Endodermal cell (in vitro differentiated cells): ENCODE measurements at regions not wholly inside any gene's neighbourhood (a gene's known extent, or its start where the extent isn't known, plus 50 kb on each side); places are given as distances from the start of the nearest gene placed in this dataset.

ENCODE experiments used
- DNase-seq: peaks from one replicate; pipeline ENCODE4 v3.0.0-alpha.2; 2017
- H3K27ac ChIP-seq: 2 replicates; pipeline ENCODE4 v1.5.1; 2013; ENCODE audit warnings: mild to moderate bottlenecking, low read depth, low read length, moderate library complexity
- H3K27me3 ChIP-seq: 2 replicates; pipeline ENCODE4 v1.6.1; 2013; ENCODE audit warnings: mild to moderate bottlenecking, low read length, moderate library complexity; ENCODE audit not compliant: insufficient read depth, control insufficient read depth, poor library complexity, severe bottlenecking
- H3K36me3 ChIP-seq: 2 replicates; pipeline ENCODE4 v1.7.0; 2013; ENCODE audit warnings: mild to moderate bottlenecking, low read length, moderate library complexity; ENCODE audit not compliant: control insufficient read depth, insufficient read depth
- H3K4me1 ChIP-seq: one replicate; pipeline ENCODE4 v1.7.0; 2013; ENCODE audit warnings: low read length; ENCODE audit not compliant: control insufficient read depth, insufficient read depth
- H3K4me3 ChIP-seq: 2 replicates; pipeline ENCODE4 v1.5.1; 2013; ENCODE audit warnings: mild to moderate bottlenecking, low read length, moderate library complexity
- H3K9ac ChIP-seq: 2 replicates; pipeline ENCODE4 v1.6.1; 2013; ENCODE audit warnings: mild to moderate bottlenecking, low read length, moderate library complexity; ENCODE audit not compliant: poor library complexity, severe bottlenecking; ENCODE audit errors: extremely low read depth
- H3K9me3 ChIP-seq: 2 replicates; pipeline ENCODE4 v1.6.1; 2013; ENCODE audit warnings: mild to moderate bottlenecking, low read length, moderate library complexity; ENCODE audit not compliant: control insufficient read depth
- H3K27ac Mint-ChIP-seq: 2 replicates; pipeline ENCODE4 v1.8.0; 2020; ENCODE audit warnings: mixed read lengths
- H3K27me3 Mint-ChIP-seq: 2 replicates; pipeline ENCODE4 v1.8.0; 2021; ENCODE audit warnings: mild to moderate bottlenecking, mixed read lengths; ENCODE audit not compliant: insufficient read depth
- H3K36me3 Mint-ChIP-seq: 2 replicates; pipeline ENCODE4 v1.8.0; 2020; ENCODE audit warnings: low read depth, mixed read lengths
- H3K4me1 Mint-ChIP-seq: 2 replicates; pipeline ENCODE4 v1.8.0; 2020; ENCODE audit warnings: mixed read lengths
- H3K4me3 Mint-ChIP-seq: 2 replicates; pipeline ENCODE4 v1.8.0; 2020; ENCODE audit warnings: mild to moderate bottlenecking, moderate library complexity, mixed read lengths
- H3K9me3 Mint-ChIP-seq: 2 replicates; pipeline ENCODE4 v1.8.0; 2020; ENCODE audit warnings: mild to moderate bottlenecking, mixed read lengths
- WGBS, 2 experiments: methylation state at CpG; one replicate each; pipeline versions ENCODE4 v1.1.5 to v1.1.7; 2013; ENCODE audit warnings: missing lambda C conversion rate in 2 of 2, mixed read lengths in 1 of 2; ENCODE audit not compliant: insufficient coverage in 1 of 2, insufficient read length in 1 of 2; 5-methylcytosine and 5-hydroxymethylcytosine counted together
- TF ChIP-seq, protein P1 (sequence below): fragments of 200-600 bp; sonication (generic); conservative IDR thresholded peaks from 2 replicates; pipeline ENCODE4 v1.5.0; 2021; ENCODE audit warnings: antibody characterized with exemption, mild to moderate bottlenecking

DNA sequence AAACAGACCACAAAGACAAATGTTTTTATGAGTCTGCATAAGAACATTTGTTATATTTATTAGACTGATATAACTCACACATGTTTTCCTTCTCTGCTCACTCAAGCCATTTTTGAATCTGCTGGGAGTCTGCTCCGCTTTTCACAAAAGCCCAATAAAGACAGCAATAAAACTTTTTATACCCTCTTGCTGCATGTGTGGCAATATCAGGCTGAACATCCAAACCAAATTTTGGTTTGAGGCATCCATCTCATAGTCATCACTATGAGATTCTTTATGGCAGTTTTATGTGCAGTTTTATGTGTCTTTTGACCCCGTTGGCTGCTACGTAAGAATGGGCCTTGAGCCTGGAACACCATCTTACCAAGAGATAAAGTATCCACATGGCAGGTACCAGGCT is 1276.8 kb upstream of the ADGRB3 start:
- DNase-seq = no peak
- H3K4me1 Mint-ChIP-seq = no peaks in the 10 kb centered on the region
- Histone ChIP-seq H3K4me1 (no peaks in the 10 kb centered on the region), H3K27ac (no peak overlapping the region), H3K4me3 (no peak overlapping the region), H3K36me3 (no peaks in the 10 kb centered on the region), H3K9ac (no peak overlapping the region), H3K27me3 (no peaks in the 10 kb centered on the region), H3K9me3 (no peaks in the 10 kb centered on the region)
- WGBS, 2 experiments = 80 to 95% methylated on average over 1 to 3 of the region's 3 CpGs
- no peaks in the 10 kb centered on the region for H3K27me3 Mint-ChIP-seq
- no peaks in the 10 kb centered on the region for H3K9me3 Mint-ChIP-seq
- H3K27ac Mint-ChIP-seq = no peak overlapping the region
- no peak overlapping the region for H3K4me3 Mint-ChIP-seq
- TF ChIP-seq, protein P1, sequence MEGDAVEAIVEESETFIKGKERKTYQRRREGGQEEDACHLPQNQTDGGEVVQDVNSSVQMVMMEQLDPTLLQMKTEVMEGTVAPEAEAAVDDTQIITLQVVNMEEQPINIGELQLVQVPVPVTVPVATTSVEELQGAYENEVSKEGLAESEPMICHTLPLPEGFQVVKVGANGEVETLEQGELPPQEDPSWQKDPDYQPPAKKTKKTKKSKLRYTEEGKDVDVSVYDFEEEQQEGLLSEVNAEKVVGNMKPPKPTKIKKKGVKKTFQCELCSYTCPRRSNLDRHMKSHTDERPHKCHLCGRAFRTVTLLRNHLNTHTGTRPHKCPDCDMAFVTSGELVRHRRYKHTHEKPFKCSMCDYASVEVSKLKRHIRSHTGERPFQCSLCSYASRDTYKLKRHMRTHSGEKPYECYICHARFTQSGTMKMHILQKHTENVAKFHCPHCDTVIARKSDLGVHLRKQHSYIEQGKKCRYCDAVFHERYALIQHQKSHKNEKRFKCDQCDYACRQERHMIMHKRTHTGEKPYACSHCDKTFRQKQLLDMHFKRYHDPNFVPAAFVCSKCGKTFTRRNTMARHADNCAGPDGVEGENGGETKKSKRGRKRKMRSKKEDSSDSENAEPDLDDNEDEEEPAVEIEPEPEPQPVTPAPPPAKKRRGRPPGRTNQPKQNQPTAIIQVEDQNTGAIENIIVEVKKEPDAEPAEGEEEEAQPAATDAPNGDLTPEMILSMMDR = no peak
- no peaks in the 10 kb centered on the region for H3K36me3 Mint-ChIP-seq

DNA sequence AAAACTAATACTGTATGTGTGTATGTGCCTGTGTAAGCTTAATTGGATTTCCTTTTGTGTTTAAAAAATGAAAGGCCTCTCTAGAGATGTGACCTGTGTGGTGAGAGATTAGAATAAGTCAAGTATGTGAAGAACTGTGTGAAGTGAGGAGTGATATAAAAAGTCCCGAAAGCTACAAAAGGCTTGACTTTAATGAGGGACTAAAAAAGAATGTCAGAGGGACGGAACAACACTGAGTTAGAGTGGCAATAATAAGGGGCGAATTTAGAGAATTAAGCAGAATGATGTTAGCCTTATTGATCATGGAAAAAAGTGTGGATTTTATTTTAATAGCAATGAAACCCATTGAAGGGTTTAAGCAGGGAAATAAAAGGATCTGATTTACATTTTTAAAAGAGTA is 1281.2 kb upstream of the ADGRB3 start:
- Histone ChIP-seq H3K9me3 (no peaks in the 10 kb centered on the region), H3K27ac (no peak overlapping the region), H3K36me3 (no peaks in the 10 kb centered on the region), H3K27me3 (no peaks in the 10 kb centered on the region), H3K4me3 (no peak overlapping the region), H3K9ac (no peak overlapping the region), H3K4me1 (no peaks in the 10 kb centered on the region)
- TF ChIP-seq, protein P1 = no peak
- DNase-seq = no peak
- H3K27ac Mint-ChIP-seq = no peak overlapping the region
- 62 to 67% methylated on average over 3 of the region's 3 CpGs for WGBS, 2 experiments
- H3K4me3 Mint-ChIP-seq = no peak overlapping the region
- H3K9me3 Mint-ChIP-seq = no peaks in the 10 kb centered on the region
- no peaks in the 10 kb centered on the region for H3K36me3 Mint-ChIP-seq
- H3K27me3 Mint-ChIP-seq = no peaks in the 10 kb centered on the region
- H3K4me1 Mint-ChIP-seq = no peaks in the 10 kb centered on the region

DNA sequence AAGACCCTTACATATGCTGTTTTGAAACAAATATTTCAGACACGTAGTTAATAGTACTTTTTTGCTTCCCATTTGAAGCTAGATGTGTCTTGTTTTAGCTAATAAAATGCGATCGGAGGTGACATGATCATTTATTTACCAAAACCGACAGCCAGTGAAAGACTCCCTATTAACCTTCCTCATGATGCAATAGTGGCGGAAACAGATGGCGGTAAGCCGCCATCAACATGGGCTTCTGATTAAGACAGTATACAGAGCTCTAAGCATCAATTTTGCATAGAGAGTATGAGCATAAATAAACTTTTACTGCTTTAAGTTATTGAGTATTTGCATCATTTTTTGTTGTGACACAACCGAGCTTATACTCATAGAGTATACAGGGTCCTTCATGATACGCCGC is 1282.4 kb upstream of the ADGRB3 start:
- Mint-ChIP-seq H3K36me3 (no peaks in the 10 kb centered on the region), H3K27me3 (no peaks in the 10 kb centered on the region), H3K9me3 (no peaks in the 10 kb centered on the region), H3K4me3 (no peak overlapping the region), H3K4me1 (no peaks in the 10 kb centered on the region), H3K27ac (no peak overlapping the region)
- Histone ChIP-seq H3K36me3 (no peaks in the 10 kb centered on the region), H3K4me3 (no peak overlapping the region), H3K27me3 (no peaks in the 10 kb centered on the region), H3K9ac (no peak overlapping the region), H3K27ac (no peak overlapping the region), H3K9me3 (no peaks in the 10 kb centered on the region), H3K4me1 (no peaks in the 10 kb centered on the region)
- TF ChIP-seq, protein P1 = no peak
- no peak for DNase-seq
- 65 to 86% methylated on average over 4 to 10 of the region's 10 CpGs for WGBS, 2 experiments
